BLaER1 (cell line): ENCODE measurements at regions not wholly inside any gene's neighbourhood (a gene's known extent, or its start where the extent isn't known, plus 50 kb on each side); places are given as distances from the start of the nearest gene placed in this dataset.
"Not testable (repeated sequence)": the region's sequence is repeated elsewhere in the genome, so short reads cannot be mapped to it uniquely, and the experiment has no call there.

ENCODE experiments used
- H3K27ac ChIP-seq: shearing (Covaris generic); formaldehyde crosslinking; 2 replicates; pipeline ENCODE4 v1.8.1; 2022
- H3K27me3 ChIP-seq: shearing (Covaris generic); formaldehyde crosslinking; 2 replicates; pipeline ENCODE4 v1.8.1; 2022
- H3K36me3 ChIP-seq: shearing (Covaris generic); formaldehyde crosslinking; 2 replicates; pipeline ENCODE4 v1.8.1; 2022
- H3K4me1 ChIP-seq: shearing (Covaris generic); formaldehyde crosslinking; 2 replicates; pipeline ENCODE4 v1.8.1; 2022
- H3K4me2 ChIP-seq: shearing (Covaris generic); formaldehyde crosslinking; 2 replicates; pipeline ENCODE4 v1.8.1; 2022
- H3K4me3 ChIP-seq: shearing (Covaris generic); formaldehyde crosslinking; 2 replicates; pipeline ENCODE4 v1.8.1; 2022
- H3K9ac ChIP-seq: shearing (Covaris generic); formaldehyde crosslinking; 2 replicates; pipeline ENCODE4 v1.8.1; 2022
- H3K9me3 ChIP-seq: shearing (Covaris generic); formaldehyde crosslinking; 2 replicates; pipeline ENCODE4 v1.8.1; 2022
- H4K20me1 ChIP-seq: shearing (Covaris generic); formaldehyde crosslinking; 2 replicates; pipeline ENCODE4 v1.8.1; 2022

DNA sequence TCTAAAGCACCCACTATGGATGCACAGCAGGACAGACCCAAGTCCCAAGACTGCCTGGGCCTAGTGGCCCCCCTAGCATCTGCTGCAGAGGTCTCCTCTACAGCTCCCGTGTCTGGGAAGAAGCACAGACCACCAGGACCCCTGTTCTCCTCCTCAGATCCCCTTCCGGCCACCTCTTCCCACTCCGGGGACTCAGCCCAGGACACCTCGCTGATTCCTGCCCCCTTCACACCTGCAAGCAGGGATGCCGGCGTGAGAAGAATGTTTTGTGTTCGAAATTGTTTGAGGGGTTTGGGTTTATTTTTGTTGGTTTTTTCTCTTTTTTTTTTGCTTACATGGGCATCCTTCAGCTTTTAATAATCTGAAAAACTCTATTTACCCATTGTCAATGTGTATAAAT, 150.3 kb upstream of the C1QTNF3 start:
- not testable (repeated sequence) for H3K4me1 ChIP-seq, H3K4me2 ChIP-seq, H3K27me3 ChIP-seq, H3K4me3 ChIP-seq, H3K9me3 ChIP-seq, H3K27ac ChIP-seq, H3K9ac ChIP-seq
- Histone ChIP-seq H3K36me3 (peaks cover 51% of the 10 kb centered on the region), H4K20me1 (peaks cover 25% of the 10 kb centered on the region)

DNA sequence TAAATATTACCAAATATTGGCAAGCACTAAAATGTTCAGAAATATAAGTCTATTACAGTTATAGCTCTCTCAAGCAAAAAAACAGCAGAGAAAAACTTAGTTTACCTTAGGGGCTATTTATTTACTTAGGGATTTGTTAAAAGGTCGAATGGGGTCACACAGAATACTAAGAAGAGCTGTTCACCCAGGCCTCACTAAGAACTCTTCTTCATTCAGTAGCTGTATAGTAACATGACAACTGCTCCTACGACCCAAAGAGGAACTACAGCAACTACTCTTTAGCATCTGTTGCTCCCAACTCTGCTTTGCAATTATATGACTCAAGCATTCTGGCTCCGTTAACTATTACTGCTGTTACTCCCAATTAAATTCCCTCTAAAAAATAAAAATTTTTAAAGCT, 150.8 kb upstream of the C1QTNF3 start:
- peaks cover 51% of the 10 kb centered on the region for H3K36me3 ChIP-seq
- not testable (repeated sequence) for H3K4me3 ChIP-seq, H3K9ac ChIP-seq, H3K27ac ChIP-seq, H3K4me1 ChIP-seq, H3K27me3 ChIP-seq, H3K9me3 ChIP-seq, H3K4me2 ChIP-seq
- H4K20me1 ChIP-seq = peaks cover 25% of the 10 kb centered on the region

DNA sequence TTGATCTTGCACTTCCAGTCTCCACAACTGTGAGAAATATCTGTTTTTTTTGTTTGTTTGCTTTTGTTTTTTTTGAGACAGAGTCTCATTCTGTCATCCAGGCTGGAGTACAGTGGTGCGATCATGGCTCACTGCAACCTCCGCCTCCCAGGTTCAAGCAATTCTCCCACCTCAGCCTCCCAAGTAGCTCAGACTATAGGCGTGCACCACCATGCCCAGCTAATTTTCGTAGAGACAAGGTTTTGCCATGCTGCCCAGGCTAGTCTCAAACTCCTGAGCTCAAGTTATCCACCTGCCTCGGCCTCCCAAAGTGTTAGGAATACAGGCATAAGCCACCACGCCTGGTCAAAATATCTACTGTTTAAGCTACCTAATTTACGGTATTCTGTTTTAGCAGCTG, 153.1 kb upstream of the C1QTNF3 start:
- not testable (repeated sequence) for H3K9me3 ChIP-seq, H3K27me3 ChIP-seq, H3K9ac ChIP-seq, H3K4me1 ChIP-seq, H3K27ac ChIP-seq, H3K4me2 ChIP-seq, H3K4me3 ChIP-seq
- peaks cover 33% of the 10 kb centered on the region for H3K36me3 ChIP-seq
- H4K20me1 ChIP-seq = peaks cover 18% of the 10 kb centered on the region

DNA sequence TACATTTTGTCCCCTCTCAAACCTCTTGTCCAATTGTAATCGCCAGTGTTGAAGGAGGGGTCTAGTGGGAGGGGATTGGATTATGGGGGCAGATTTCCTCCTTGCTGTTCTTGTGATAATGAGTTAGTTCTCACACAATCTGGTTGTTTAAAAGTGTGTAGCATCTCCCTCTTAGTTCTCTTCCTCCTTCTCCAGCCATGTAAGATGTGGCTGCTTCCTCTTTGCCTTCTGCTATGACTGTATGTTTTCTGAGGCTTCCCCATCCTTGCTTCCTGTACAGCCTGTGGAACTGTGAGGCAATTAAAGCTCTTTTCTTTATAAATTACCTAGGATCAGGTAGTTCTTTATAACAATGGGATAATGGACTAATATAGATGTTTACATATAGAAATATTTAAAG, 162.3 kb upstream of the C1QTNF3 start:
- not testable (repeated sequence) for H3K4me2 ChIP-seq, H3K36me3 ChIP-seq, H3K4me3 ChIP-seq, H4K20me1 ChIP-seq, H3K27me3 ChIP-seq, H3K9ac ChIP-seq, H3K27ac ChIP-seq, H3K9me3 ChIP-seq, H3K4me1 ChIP-seq

DNA sequence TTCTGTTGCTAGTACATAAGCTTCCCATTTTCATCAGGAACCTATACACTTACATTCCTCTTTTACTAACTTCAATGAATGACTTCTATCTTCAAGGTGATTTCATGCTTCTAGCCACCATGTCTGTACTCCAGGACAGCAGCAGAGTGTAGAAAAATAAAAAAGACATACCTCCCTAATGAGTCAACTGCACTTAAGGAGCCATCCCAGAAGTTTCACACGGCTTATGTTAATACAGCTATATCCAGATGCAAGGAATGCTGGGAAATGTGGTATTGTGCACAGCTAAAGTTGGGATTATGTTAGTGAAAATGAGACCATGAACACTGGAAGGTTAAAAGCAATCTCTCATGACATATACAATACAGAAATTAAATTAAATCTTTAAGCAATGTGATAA, 174.4 kb upstream of the C1QTNF3 start:
- H3K9me3 ChIP-seq, H3K27me3 ChIP-seq, H3K36me3 ChIP-seq, H4K20me1 ChIP-seq, H3K4me3 ChIP-seq, H3K4me1 ChIP-seq, H3K4me2 ChIP-seq, H3K27ac ChIP-seq, H3K9ac ChIP-seq: not testable (repeated sequence)

GRCh38 chr5:34221329-34222073, 178.5 kb upstream of the C1QTNF3 start:
- H3K4me2 ChIP-seq, H3K36me3 ChIP-seq, H3K9me3 ChIP-seq, H3K9ac ChIP-seq, H3K27ac ChIP-seq, H3K4me3 ChIP-seq, H3K4me1 ChIP-seq, H3K27me3 ChIP-seq, H4K20me1 ChIP-seq: not testable (repeated sequence)

GRCh38 chr5:34223158-34223557, 180.1 kb upstream of the C1QTNF3 start:
- not testable (repeated sequence) for H3K9me3 ChIP-seq, H3K4me3 ChIP-seq, H3K27ac ChIP-seq, H3K9ac ChIP-seq, H3K4me1 ChIP-seq, H3K4me2 ChIP-seq, H3K27me3 ChIP-seq, H3K36me3 ChIP-seq, H4K20me1 ChIP-seq

DNA sequence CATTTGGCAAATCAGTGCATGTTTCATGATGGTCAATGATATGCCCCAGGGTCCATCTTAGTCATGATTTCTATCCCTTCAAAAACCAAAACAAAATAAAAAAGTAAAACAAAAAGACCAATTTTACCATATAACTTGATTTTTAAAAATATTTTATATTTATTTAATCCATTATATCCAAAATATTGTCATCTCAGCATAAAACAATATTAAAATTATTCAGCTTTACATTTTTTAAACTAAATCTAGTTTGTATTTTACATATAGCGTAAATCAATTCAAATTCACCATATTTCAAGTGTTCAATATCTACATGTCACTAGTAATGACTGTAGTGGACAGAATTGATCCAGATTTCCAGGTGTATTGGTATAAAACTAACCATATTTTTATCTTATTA, 187.4 kb upstream of the C1QTNF3 start:
- H3K4me3 ChIP-seq, H3K27me3 ChIP-seq, H3K36me3 ChIP-seq, H3K9ac ChIP-seq, H4K20me1 ChIP-seq, H3K4me2 ChIP-seq, H3K9me3 ChIP-seq, H3K27ac ChIP-seq, H3K4me1 ChIP-seq: not testable (repeated sequence)

GRCh38 chr5:34243802-34244201, 200.8 kb upstream of the C1QTNF3 start:
- Histone ChIP-seq H3K27ac (peak overlapping the region; percentile 72), H3K4me3 (peak overlapping the region; percentile 60), H3K9ac (peak overlapping the region; percentile 60; the same call in 1 of the 2 replicates), H3K4me2 (peak overlapping the region; percentile 47; the same call in 1 of the 2 replicates)
- not testable (repeated sequence) for H3K36me3 ChIP-seq, H3K9me3 ChIP-seq, H3K4me1 ChIP-seq, H3K27me3 ChIP-seq, H4K20me1 ChIP-seq

DNA sequence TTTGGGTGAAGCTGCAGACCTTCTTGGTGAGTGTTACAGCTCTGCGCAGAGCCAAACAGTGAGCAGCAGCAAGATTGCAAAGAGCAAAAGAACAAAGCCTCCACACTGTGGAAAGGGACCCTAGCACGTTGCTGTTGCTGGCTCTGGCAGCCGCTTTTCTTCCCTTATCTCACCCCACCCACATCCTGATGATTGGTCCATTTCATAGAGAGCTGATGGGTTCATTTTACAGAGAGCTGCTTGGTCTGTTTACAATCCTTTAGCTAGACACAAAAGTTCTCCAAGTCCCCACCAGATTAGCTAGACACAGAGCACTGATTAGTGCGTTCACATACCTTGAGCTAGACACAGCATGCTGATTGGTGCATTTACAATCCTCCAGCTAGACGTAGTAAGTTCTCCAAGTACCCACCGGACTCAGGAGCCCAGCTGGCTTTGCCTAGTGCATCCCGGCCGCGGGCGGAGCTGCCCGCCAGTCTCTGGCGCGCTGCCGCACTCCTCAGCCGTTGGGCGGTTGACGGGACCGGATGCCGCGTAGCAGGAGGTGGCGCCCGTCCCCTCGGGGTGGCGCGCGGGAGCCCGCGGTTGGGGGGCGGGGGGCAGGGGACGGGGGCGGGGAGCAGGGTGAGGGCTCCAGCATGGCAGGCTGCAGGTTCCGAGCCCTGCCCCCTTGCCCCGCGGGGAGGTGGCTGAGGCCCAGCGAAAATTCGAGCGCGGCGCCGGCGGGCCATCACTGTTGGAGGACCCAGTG, 201.4 kb upstream of the C1QTNF3 start:
- H3K9ac ChIP-seq = peak overlapping the region; percentile 60; the same call in 1 of the 2 replicates
- H3K4me1 ChIP-seq, H3K27me3 ChIP-seq, H4K20me1 ChIP-seq, H3K36me3 ChIP-seq, H3K9me3 ChIP-seq: not testable (repeated sequence)
- H3K4me3 ChIP-seq = peak overlapping the region; percentile 60
- peak overlapping the region; percentile 72 for H3K27ac ChIP-seq
- 0 out of 2 replicates have a peak overlapping the region, but pooled peaks have one; percentile 47 for H3K4me2 ChIP-seq

DNA sequence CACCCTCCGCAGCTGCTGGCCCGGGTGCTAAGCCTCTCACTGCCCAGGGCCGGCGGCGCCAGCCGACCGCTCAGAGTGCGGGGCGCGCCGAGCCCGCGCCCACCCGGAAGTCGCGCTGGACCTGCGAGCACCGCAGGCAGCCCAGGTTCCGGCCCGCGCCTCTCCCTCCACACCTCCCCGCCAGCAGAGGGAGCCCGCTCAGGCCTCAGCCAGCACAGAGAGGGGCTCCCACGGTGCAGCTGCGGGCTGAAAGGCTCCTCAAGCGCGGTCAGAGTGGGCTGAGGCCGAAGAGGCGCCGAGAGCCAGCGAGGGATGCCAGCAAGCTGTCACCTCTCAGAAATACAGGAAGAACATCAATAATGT, 202.0 kb upstream of the C1QTNF3 start:
- H3K9ac ChIP-seq, H3K27me3 ChIP-seq, H3K9me3 ChIP-seq, H3K4me1 ChIP-seq, H4K20me1 ChIP-seq, H3K4me2 ChIP-seq, H3K36me3 ChIP-seq: not testable (repeated sequence)
- Histone ChIP-seq H3K4me3 (peak overlapping the region; percentile 57), H3K27ac (peak overlapping the region; percentile 58; the same call in 1 of the 2 replicates)

GRCh38 chr5:34245813-34246212, 202.8 kb upstream of the C1QTNF3 start:
- not testable (repeated sequence) for H4K20me1 ChIP-seq, H3K9ac ChIP-seq, H3K27me3 ChIP-seq, H3K4me1 ChIP-seq, H3K9me3 ChIP-seq, H3K36me3 ChIP-seq
- Histone ChIP-seq H3K4me3 (peak overlapping the region; percentile 47), H3K4me2 (peak overlapping the region; percentile 73), H3K27ac (peak overlapping the region; percentile 41; the same call in 1 of the 2 replicates)

GRCh38 chr5:34258598-34258997, 215.6 kb upstream of the C1QTNF3 start:
- H3K4me3 ChIP-seq, H3K9me3 ChIP-seq, H3K27ac ChIP-seq, H3K27me3 ChIP-seq, H3K9ac ChIP-seq, H3K4me1 ChIP-seq, H3K36me3 ChIP-seq, H4K20me1 ChIP-seq, H3K4me2 ChIP-seq: not testable (repeated sequence)

- not testable (repeated sequence) for H3K9me3 ChIP-seq, H3K27me3 ChIP-seq, H3K36me3 ChIP-seq, H4K20me1 ChIP-seq, H3K4me2 ChIP-seq, H3K4me1 ChIP-seq, H3K27ac ChIP-seq, H3K9ac ChIP-seq, H3K4me3 ChIP-seq
Measured at GRCh38 chr5:34261020-34261419, 218.0 kb upstream of the C1QTNF3 start.

GRCh38 chr5:34266151-34266550, 223.1 kb upstream of the C1QTNF3 start:
- not testable (repeated sequence) for H4K20me1 ChIP-seq, H3K27me3 ChIP-seq

More at GRCh38 chr5:34266151-34266550, 223.1 kb upstream of the C1QTNF3 start:
- not testable (repeated sequence) for H3K4me1 ChIP-seq, H3K36me3 ChIP-seq, H3K9ac ChIP-seq, H3K4me2 ChIP-seq, H3K27ac ChIP-seq, H3K9me3 ChIP-seq, H3K4me3 ChIP-seq
